Chondrocyte (in vitro differentiated cells): ENCODE measurements at regions not wholly inside any gene's neighbourhood (a gene's known extent, or its start where the extent isn't known, plus 50 kb on each side); places are given as distances from the start of the nearest gene placed in this dataset.

Experiments
- DNase-seq: peaks from one replicate; pipeline ENCODE4 v3.0.0; 2021; ENCODE audit warnings: mixed read lengths, low spot score
- H3K27ac Mint-ChIP-seq: one replicate; pipeline ENCODE4 v1.8.0; 2021; ENCODE audit warnings: mild to moderate bottlenecking, moderate library complexity, mixed read lengths; ENCODE audit not compliant: unreplicated experiment
- H3K27me3 Mint-ChIP-seq: 2 replicates; pipeline ENCODE4 v1.8.0; 2021; ENCODE audit warnings: low read depth, mixed read lengths
- H3K36me3 Mint-ChIP-seq: 2 replicates; pipeline ENCODE4 v1.8.0; 2021; ENCODE audit warnings: low read depth, mixed read lengths
- H3K4me1 Mint-ChIP-seq: 2 replicates; pipeline ENCODE4 v1.8.0; 2021; ENCODE audit warnings: low read depth, mild to moderate bottlenecking, mixed read lengths
- H3K4me3 Mint-ChIP-seq: one replicate; pipeline ENCODE4 v1.8.0; 2021; ENCODE audit warnings: mild to moderate bottlenecking, moderate library complexity, mixed read lengths; ENCODE audit not compliant: unreplicated experiment
- H3K9me3 Mint-ChIP-seq: 2 replicates; pipeline ENCODE4 v1.8.0; 2021; ENCODE audit warnings: low read depth, mixed read lengths
- TF ChIP-seq, protein P1 (sequence below): fragments of 200-600 bp; sonication (generic); IDR thresholded peaks from 2 replicates; pipeline ENCODE4 v1.5.0; 2021; ENCODE audit warnings: antibody characterized with exemption, mild to moderate bottlenecking, moderate library complexity

DNA sequence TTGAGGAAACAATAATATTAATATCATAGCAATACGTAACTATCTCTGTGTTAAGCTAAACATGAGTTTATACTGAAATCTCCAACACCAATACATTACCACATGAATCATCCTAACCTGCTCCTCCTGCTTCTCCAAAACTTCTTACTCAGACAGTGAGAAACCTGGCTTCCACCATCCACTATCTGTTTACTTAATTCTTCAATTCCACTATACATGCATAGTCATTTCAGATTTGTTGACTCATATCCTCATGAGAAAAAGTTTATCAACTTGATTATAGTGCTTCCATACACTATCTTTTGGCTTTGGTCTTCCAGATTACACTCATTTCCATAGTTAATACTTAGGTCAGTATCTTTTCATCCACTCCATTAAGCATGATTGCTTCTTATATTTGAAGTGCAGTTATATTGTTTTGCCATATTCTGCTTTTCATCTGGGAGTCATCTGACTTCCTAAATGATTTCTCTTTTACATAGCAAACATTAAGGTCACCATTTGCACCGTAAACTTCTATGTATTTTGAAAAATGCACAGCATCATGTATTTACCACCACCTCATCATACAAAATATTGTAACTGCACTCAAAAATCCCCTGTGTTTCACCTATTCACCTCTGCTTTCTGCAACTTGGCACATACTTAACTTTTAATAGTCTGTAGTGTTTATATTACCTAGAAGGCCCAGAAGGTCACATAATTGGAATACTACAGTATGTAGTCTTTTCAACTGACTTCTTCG lies 970.6 kb downstream of the DIPK2A start:
- TF ChIP-seq, protein P1, sequence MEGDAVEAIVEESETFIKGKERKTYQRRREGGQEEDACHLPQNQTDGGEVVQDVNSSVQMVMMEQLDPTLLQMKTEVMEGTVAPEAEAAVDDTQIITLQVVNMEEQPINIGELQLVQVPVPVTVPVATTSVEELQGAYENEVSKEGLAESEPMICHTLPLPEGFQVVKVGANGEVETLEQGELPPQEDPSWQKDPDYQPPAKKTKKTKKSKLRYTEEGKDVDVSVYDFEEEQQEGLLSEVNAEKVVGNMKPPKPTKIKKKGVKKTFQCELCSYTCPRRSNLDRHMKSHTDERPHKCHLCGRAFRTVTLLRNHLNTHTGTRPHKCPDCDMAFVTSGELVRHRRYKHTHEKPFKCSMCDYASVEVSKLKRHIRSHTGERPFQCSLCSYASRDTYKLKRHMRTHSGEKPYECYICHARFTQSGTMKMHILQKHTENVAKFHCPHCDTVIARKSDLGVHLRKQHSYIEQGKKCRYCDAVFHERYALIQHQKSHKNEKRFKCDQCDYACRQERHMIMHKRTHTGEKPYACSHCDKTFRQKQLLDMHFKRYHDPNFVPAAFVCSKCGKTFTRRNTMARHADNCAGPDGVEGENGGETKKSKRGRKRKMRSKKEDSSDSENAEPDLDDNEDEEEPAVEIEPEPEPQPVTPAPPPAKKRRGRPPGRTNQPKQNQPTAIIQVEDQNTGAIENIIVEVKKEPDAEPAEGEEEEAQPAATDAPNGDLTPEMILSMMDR, result no peak
- H3K9me3 Mint-ChIP-seq, result peaks cover 11% of the 10 kb centered on the region
- no peak for DNase-seq
- peaks cover 5% of the 10 kb centered on the region for H3K36me3 Mint-ChIP-seq
- H3K27me3 Mint-ChIP-seq, result no peaks in the 10 kb centered on the region
- no peak overlapping the region for H3K27ac Mint-ChIP-seq
- no peak overlapping the region for H3K4me3 Mint-ChIP-seq
- H3K4me1 Mint-ChIP-seq, result peaks cover 4% of the 10 kb centered on the region

DNA sequence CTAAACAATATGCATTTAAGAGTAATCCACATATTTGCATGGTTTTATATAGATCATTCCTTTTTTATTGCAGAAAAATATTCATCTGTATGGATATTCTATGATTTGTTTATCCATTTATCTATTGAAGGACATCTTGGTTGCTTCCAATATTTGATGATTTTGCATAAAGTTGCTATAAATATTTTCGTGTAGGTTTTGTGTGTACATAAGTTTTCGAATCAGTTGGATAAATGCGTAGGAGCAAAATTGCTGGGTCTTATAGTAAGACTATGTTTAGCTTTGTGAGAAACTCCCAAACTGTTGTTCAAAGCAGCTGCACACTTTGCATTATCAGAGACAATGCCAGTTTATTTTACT lies 971.2 kb downstream of the DIPK2A start:
- Mint-ChIP-seq H3K4me3 (no peak overlapping the region), H3K27me3 (no peaks in the 10 kb centered on the region), H3K36me3 (peaks cover 5% of the 10 kb centered on the region), H3K9me3 (peaks cover 11% of the 10 kb centered on the region), H3K4me1 (peaks cover 4% of the 10 kb centered on the region), H3K27ac (no peak overlapping the region)
- TF ChIP-seq, protein P1, result no peak
- no peak for DNase-seq

DNA sequence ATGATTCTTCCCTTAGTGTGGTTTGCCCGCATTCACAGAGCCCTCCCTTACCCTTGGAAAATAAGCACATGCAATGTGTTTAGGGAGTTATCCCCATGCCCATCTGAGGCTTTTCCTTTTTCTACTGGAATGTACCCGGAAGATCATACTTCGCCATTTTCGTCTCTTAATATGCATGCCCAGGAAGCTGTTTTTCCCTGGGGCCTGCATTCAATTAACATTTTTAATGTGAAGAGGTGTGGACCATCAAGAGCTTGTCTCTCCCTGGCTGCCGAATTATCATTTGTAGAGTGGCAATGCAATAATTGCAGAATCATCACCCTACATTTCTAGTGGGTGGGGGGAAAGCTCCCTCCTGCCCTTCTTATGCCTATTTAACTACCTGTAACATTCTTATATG lies 976.3 kb downstream of the DIPK2A start:
- H3K9me3 Mint-ChIP-seq, result peaks cover 11% of the 10 kb centered on the region
- H3K4me1 Mint-ChIP-seq, result no peaks in the 10 kb centered on the region
- TF ChIP-seq, protein P1, result no peak
- H3K36me3 Mint-ChIP-seq, result peaks cover 5% of the 10 kb centered on the region
- H3K4me3 Mint-ChIP-seq, result no peak overlapping the region
- DNase-seq, result no peak
- no peaks in the 10 kb centered on the region for H3K27me3 Mint-ChIP-seq
- no peak overlapping the region for H3K27ac Mint-ChIP-seq

DNA sequence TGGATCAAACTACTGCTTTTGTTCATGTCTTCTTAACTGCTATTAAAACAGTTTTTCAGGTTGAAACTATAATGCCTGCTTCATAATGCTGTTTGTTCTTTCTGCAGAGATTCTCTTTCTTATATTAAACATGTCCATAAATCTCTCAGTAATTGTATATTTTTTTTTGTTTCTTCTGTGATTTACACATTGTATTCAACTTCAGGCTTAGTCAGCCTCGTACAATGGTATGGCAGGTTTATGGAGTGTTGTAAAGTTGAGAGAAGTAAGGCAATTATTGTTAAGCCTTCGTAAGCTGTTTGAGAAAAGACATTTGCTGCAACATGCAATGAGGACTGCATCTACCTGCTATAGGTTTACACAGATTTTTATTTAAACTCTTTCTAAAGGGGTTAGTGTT lies 977.1 kb downstream of the DIPK2A start:
- TF ChIP-seq, protein P1, result no peak
- H3K27ac Mint-ChIP-seq, result no peak overlapping the region
- peaks cover 11% of the 10 kb centered on the region for H3K9me3 Mint-ChIP-seq
- no peaks in the 10 kb centered on the region for H3K27me3 Mint-ChIP-seq
- DNase-seq, result no peak
- no peaks in the 10 kb centered on the region for H3K4me1 Mint-ChIP-seq
- H3K4me3 Mint-ChIP-seq, result no peak overlapping the region
- H3K36me3 Mint-ChIP-seq, result peaks cover 5% of the 10 kb centered on the region

DNA sequence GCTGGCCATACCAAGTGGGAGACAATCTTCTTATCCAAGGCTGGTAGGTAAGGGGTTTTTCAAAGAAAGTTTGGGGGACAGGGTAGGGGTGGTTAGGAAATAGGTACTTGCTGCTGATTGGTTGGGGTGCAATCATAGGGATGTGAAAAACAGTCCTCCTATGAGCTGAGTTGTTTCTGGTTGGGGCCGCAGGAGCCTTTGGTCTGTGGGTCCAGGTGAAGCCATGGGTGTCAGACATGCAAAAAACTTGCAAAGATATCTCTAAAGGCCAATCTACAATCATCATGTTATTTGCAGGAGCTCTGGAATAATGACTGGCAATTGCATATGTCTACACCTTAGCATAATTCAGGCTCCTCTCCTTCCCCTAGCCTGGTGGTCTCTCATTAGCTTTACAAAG lies 982.3 kb downstream of the DIPK2A start:
- Mint-ChIP-seq H3K4me1 (no peaks in the 10 kb centered on the region), H3K27me3 (no peaks in the 10 kb centered on the region), H3K4me3 (no peak overlapping the region), H3K9me3 (no peaks in the 10 kb centered on the region), H3K27ac (no peak overlapping the region), H3K36me3 (no peaks in the 10 kb centered on the region)
- TF ChIP-seq, protein P1, result no peak
- no peak for DNase-seq
